ENCODE measurements at regions not wholly inside any gene's neighbourhood (a gene's known extent, or its start where the extent isn't known, plus 50 kb on each side); places are given as distances from the start of the nearest gene placed in this dataset.

DNA sequence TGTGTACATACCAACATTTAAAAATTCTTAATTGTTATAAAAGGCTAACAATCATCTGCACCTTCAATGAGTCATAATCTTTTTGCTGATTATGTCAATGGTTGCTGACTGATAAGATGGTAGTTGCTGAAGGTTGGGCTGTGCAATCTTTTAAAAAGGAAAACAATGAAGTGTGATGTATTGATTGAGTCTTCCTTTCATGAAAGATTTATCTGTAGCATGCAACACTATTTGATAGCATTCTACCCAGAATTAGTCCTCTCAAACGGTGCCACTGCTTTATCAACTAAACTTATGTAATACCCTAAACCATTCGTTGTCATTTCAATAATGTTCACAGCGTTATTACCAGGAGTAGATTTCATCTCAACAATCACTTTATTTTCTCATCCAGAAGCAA, 2360.6 kb downstream of the PCDH9 start:
- H3K79me2 ChIP-seq (replicated peaks; ENCODE audit: insufficient read depth): no peaks in the 10 kb centered on the region
- no peak overlapping the region for H3K4me3 ChIP-seq
- no peaks in the 10 kb centered on the region for H3F3A ChIP-seq (replicated peaks; ENCODE audit: low read depth)
- DNase-seq (ENCODE audit: low spot score): no peak
- H3K4me1 ChIP-seq (ENCODE audit: insufficient read depth): no peaks in the 10 kb centered on the region
- H3K27me3 Mint-ChIP-seq (ENCODE audit: insufficient read depth, low read depth, poor library complexity): no peaks in the 10 kb centered on the region
- TF ChIP-seq NANOG (IDR thresholded peaks at IDR 0.05; ENCODE audit: borderline replicate concordance) (no peak), POLR2AphosphoS5 (IDR thresholded peaks at IDR 0.05; ENCODE audit: low read depth) (no peak), STAT1 (IDR thresholded peaks at IDR 0.05; ENCODE audit: unreplicated experiment) (no peak), EZH2 (IDR thresholded peaks at IDR 0.05; ENCODE audit: low read depth, unreplicated experiment) (no peak), ZNF114 (CRISPR knock-in tag; IDR thresholded peaks at IDR 0.05) (no peak), ZNF331 (CRISPR knock-in tag; IDR thresholded peaks at IDR 0.05; ENCODE audit: low read depth) (no peak), EZH2phosphoT487 (IDR thresholded peaks at IDR 0.05; ENCODE audit: unreplicated experiment) (no peak), CREB1 (CRISPR knock-in tag; IDR thresholded peaks at IDR 0.05; ENCODE audit: low read depth) (no peak)
- TF ChIP-seq, protein P1, sequence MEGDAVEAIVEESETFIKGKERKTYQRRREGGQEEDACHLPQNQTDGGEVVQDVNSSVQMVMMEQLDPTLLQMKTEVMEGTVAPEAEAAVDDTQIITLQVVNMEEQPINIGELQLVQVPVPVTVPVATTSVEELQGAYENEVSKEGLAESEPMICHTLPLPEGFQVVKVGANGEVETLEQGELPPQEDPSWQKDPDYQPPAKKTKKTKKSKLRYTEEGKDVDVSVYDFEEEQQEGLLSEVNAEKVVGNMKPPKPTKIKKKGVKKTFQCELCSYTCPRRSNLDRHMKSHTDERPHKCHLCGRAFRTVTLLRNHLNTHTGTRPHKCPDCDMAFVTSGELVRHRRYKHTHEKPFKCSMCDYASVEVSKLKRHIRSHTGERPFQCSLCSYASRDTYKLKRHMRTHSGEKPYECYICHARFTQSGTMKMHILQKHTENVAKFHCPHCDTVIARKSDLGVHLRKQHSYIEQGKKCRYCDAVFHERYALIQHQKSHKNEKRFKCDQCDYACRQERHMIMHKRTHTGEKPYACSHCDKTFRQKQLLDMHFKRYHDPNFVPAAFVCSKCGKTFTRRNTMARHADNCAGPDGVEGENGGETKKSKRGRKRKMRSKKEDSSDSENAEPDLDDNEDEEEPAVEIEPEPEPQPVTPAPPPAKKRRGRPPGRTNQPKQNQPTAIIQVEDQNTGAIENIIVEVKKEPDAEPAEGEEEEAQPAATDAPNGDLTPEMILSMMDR (conservative IDR thresholded peaks at IDR 0.05; ENCODE audit: low read depth in 2 of 2): no peak
- TF ChIP-seq, protein P2, sequence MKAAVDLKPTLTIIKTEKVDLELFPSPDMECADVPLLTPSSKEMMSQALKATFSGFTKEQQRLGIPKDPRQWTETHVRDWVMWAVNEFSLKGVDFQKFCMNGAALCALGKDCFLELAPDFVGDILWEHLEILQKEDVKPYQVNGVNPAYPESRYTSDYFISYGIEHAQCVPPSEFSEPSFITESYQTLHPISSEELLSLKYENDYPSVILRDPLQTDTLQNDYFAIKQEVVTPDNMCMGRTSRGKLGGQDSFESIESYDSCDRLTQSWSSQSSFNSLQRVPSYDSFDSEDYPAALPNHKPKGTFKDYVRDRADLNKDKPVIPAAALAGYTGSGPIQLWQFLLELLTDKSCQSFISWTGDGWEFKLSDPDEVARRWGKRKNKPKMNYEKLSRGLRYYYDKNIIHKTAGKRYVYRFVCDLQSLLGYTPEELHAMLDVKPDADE (IDR thresholded peaks at IDR 0.05): no peak
- peaks cover 3% of the 10 kb centered on the region; the same call in 1 of the 3 replicates for H3K36me3 Mint-ChIP-seq (ENCODE audit: low read depth)
- no peak overlapping the region for H3K27ac ChIP-seq (ENCODE audit: low read depth)
- no peak overlapping the region for H3K4me3 Mint-ChIP-seq
- no peaks in the 10 kb centered on the region for H3K36me3 ChIP-seq (ENCODE audit: insufficient read depth)
- no peak overlapping the region for H2AFZ ChIP-seq
- ATAC-seq: no peak
- H4K20me1 ChIP-seq (replicated peaks; ENCODE audit: insufficient read depth): no peaks in the 10 kb centered on the region
- H3K27me3 ChIP-seq (ENCODE audit: insufficient read depth): no peaks in the 10 kb centered on the region
- H3K27ac Mint-ChIP-seq: no peak overlapping the region
- no peak overlapping the region for H3K4me2 ChIP-seq
- no peaks in the 10 kb centered on the region for H3K9me2 ChIP-seq (ENCODE audit: insufficient read depth)
- H3K4me1 Mint-ChIP-seq: no peaks in the 10 kb centered on the region
- H3K9me3 Mint-ChIP-seq: 0 out of 3 replicates have a peak, but pooled peaks cover 3% of the 10 kb centered on the region

DNA sequence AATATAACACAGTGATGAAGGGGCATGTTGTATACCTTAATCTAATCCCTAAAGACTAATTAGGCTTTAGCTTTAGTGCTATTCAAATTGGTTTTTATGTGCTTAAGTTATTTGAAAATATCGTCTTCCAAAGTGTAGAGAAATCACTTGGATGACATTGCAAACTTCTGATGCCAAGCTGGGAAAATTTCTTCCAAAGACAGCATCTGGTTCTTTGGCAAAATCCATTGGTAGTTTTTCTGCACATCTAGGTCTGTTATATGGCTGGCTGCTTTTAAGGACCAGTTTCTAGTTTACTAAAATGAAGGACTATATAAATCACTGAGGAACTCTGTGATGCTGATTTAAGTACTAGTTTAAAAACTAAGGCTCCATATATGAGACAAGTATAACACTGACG, 2362.3 kb downstream of the PCDH9 start:
- no peak for DNase-seq (ENCODE audit: low spot score)
- no peaks in the 10 kb centered on the region for H3K27me3 Mint-ChIP-seq (ENCODE audit: insufficient read depth, low read depth, poor library complexity)
- no peak for ATAC-seq
- no peaks in the 10 kb centered on the region for H3K4me1 ChIP-seq (ENCODE audit: insufficient read depth)
- no peak overlapping the region for H3K4me2 ChIP-seq
- no peak overlapping the region for H3K27ac Mint-ChIP-seq
- no peaks in the 10 kb centered on the region for H3K79me2 ChIP-seq (replicated peaks; ENCODE audit: insufficient read depth)
- peaks cover 5% of the 10 kb centered on the region; the same call in 1 of the 3 replicates for H3K9me3 Mint-ChIP-seq
- no peaks in the 10 kb centered on the region for H4K20me1 ChIP-seq (replicated peaks; ENCODE audit: insufficient read depth)
- no peak overlapping the region for H3K4me3 ChIP-seq
- peaks cover 3% of the 10 kb centered on the region; the same call in 1 of the 3 replicates for H3K36me3 Mint-ChIP-seq (ENCODE audit: low read depth)
- H3F3A ChIP-seq (replicated peaks; ENCODE audit: low read depth): no peaks in the 10 kb centered on the region
- no peaks in the 10 kb centered on the region for H3K36me3 ChIP-seq (ENCODE audit: insufficient read depth)
- H2AFZ ChIP-seq: no peak overlapping the region
- no peak overlapping the region for H3K27ac ChIP-seq (ENCODE audit: low read depth)
- H3K9me2 ChIP-seq (ENCODE audit: insufficient read depth): no peaks in the 10 kb centered on the region
- H3K4me3 Mint-ChIP-seq: no peak overlapping the region
- H3K4me1 Mint-ChIP-seq: no peaks in the 10 kb centered on the region
- H3K27me3 ChIP-seq (ENCODE audit: insufficient read depth): no peaks in the 10 kb centered on the region
- TF ChIP-seq STAT1 (IDR thresholded peaks at IDR 0.05; ENCODE audit: unreplicated experiment): no peak
- TF ChIP-seq JUNB (IDR thresholded peaks at IDR 0.05; ENCODE audit: unreplicated experiment): no peak
- TF ChIP-seq EZH2 (IDR thresholded peaks at IDR 0.05; ENCODE audit: low read depth, unreplicated experiment): no peak
- no peak for TF ChIP-seq POLR2AphosphoS5 (IDR thresholded peaks at IDR 0.05; ENCODE audit: low read depth)
- TF ChIP-seq ZNF331 (CRISPR knock-in tag; IDR thresholded peaks at IDR 0.05; ENCODE audit: low read depth): no peak
- TF ChIP-seq, protein P3, sequence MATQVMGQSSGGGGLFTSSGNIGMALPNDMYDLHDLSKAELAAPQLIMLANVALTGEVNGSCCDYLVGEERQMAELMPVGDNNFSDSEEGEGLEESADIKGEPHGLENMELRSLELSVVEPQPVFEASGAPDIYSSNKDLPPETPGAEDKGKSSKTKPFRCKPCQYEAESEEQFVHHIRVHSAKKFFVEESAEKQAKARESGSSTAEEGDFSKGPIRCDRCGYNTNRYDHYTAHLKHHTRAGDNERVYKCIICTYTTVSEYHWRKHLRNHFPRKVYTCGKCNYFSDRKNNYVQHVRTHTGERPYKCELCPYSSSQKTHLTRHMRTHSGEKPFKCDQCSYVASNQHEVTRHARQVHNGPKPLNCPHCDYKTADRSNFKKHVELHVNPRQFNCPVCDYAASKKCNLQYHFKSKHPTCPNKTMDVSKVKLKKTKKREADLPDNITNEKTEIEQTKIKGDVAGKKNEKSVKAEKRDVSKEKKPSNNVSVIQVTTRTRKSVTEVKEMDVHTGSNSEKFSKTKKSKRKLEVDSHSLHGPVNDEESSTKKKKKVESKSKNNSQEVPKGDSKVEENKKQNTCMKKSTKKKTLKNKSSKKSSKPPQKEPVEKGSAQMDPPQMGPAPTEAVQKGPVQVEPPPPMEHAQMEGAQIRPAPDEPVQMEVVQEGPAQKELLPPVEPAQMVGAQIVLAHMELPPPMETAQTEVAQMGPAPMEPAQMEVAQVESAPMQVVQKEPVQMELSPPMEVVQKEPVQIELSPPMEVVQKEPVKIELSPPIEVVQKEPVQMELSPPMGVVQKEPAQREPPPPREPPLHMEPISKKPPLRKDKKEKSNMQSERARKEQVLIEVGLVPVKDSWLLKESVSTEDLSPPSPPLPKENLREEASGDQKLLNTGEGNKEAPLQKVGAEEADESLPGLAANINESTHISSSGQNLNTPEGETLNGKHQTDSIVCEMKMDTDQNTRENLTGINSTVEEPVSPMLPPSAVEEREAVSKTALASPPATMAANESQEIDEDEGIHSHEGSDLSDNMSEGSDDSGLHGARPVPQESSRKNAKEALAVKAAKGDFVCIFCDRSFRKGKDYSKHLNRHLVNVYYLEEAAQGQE (IDR thresholded peaks at IDR 0.05; ENCODE audit: unreplicated experiment): no peak
- no peak for TF ChIP-seq NANOG (IDR thresholded peaks at IDR 0.05; ENCODE audit: borderline replicate concordance)
- no peak for TF ChIP-seq EZH2phosphoT487 (IDR thresholded peaks at IDR 0.05; ENCODE audit: unreplicated experiment)
- TF ChIP-seq CREB1 (CRISPR knock-in tag; IDR thresholded peaks at IDR 0.05; ENCODE audit: low read depth): no peak
- TF ChIP-seq, protein P2 (IDR thresholded peaks at IDR 0.05): no peak

Data from GM23338 (cell line).